ENCODE measurements at regions not wholly inside any gene's neighbourhood (a gene's known extent, or its start where the extent isn't known, plus 50 kb on each side); places are given as distances from the start of the nearest gene placed in this dataset.

GRCh38 chr11:104581246-104581980 lies 316.8 kb downstream of the CASP12 start:
- intact Hi-C loops (cut with micrococcal nuclease): no loop called here
- Histone ChIP-seq H2AFZ (ENCODE audit: low read depth, low read length) (no peak overlapping the region), H3K9ac (ENCODE audit: insufficient read depth in 1 of 2, low read depth in 2 of 2, low read length in 2 of 2) (no peak overlapping the region), H4K20me1 (replicated peaks; ENCODE audit: control insufficient read depth, insufficient read depth, low read length) (no peaks in the 10 kb centered on the region), H3K27ac (ENCODE audit: extremely low read depth, low read depth, low read length) (no peak overlapping the region), H3K36me3 (ENCODE audit: control insufficient read depth, insufficient read depth, low read length) (no peaks in the 10 kb centered on the region), H3K9me3 (replicated peaks; ENCODE audit: control insufficient read depth, insufficient read depth, low read depth, low read length) (no peaks in the 10 kb centered on the region), H3K4me2 (ENCODE audit: insufficient read depth, low read length) (no peak overlapping the region), H3K27me3 (ENCODE audit: control insufficient read depth in 2 of 2, insufficient read depth in 2 of 2, low read length in 2 of 2) (no peaks in the 10 kb centered on the region), H3K79me2 (ENCODE audit: control insufficient read depth, insufficient read depth, low read length) (no peaks in the 10 kb centered on the region), H3K4me3 (no peak overlapping the region), H3K9me1 (ENCODE audit: control insufficient read depth, insufficient read depth, low read length) (no peaks in the 10 kb centered on the region), H3K4me1 (replicated peaks in 1 of 2; ENCODE audit: control insufficient read depth in 2 of 2, insufficient read depth in 2 of 2, low read length in 2 of 2) (no peaks in the 10 kb centered on the region)
- no peak for DNase-seq (ENCODE audit: extremely low read depth in 1 of 4, low spot score in 3 of 4)
- TF ChIP-seq SAFB (IDR thresholded peaks at IDR 0.05; ENCODE audit: borderline replicate concordance, low read depth, low read length) (no peak), ZBTB11 (CRISPR knock-in tag; IDR thresholded peaks at IDR 0.05) (no peak), ZNF75A (CRISPR knock-in tag; IDR thresholded peaks at IDR 0.05) (no peak), CHD4 (IDR thresholded peaks at IDR 0.05; ENCODE audit: insufficient read depth, insufficient replicate concordance, low read depth, low read length, poor library complexity, severe bottlenecking) (no peak), PREB (CRISPR knock-in tag; IDR thresholded peaks at IDR 0.05) (no peak), CBFA2T2 (conservative IDR thresholded peaks at IDR 0.05) (no peak)
- in situ Hi-C loops (cut with MboI): no loop called here
- BruUV-seq (replicated peaks): no TSS peak
- FAIRE-seq: no peak
- CTCF ChIA-PET (ENCODE audit: low intra/inter-chr PET ratio): no interaction called here
- ATAC-seq: no peak
- POLR2A ChIA-PET: no interaction called here
- WGBS (ENCODE audit: insufficient coverage, low coverage, missing lambda C conversion rate): 0% methylated on average over 2 of the region's 2 CpGs

All from K562 (cell line).